Kasumi-1 (cell line): ENCODE measurements at regions not wholly inside any gene's neighbourhood (a gene's known extent, or its start where the extent isn't known, plus 50 kb on each side); places are given as distances from the start of the nearest gene placed in this dataset.
A peak's percentile ranks its signal among the peaks of the same experiment; 100 is the strongest.
"Not testable (repeated sequence)": the region's sequence is repeated elsewhere in the genome, so short reads cannot be mapped to it uniquely, and the experiment has no call there.

Source experiments
- DNase-seq, 2 experiments: peaks; one replicate each; lab custom pipeline; 2025; lab: John Stamatoyannopoulos, UW

DNA sequence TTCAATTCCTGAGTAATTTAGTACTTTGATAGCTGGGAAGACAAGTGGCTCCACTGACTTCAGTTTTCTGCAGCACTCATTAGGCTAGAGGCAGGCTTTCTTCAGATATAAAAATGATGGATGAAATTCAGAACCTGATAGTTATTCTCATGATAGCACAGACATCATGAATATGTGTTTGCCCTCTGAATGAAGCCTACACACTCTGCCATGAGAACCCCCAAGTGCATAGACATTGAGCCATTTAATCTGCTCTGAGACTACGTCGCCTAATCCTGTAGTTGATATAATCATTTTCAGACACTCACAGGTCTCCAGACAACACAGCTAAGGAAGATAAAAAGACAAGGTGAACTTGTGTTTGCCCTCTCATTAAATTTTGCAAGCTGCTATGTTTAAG, 566.1 kb downstream of the AMY1C start:
- no peak for DNase-seq

GRCh38 chr1:104322131-104322530, 572.4 kb downstream of the AMY1C start:
- no peak for DNase-seq

DNA sequence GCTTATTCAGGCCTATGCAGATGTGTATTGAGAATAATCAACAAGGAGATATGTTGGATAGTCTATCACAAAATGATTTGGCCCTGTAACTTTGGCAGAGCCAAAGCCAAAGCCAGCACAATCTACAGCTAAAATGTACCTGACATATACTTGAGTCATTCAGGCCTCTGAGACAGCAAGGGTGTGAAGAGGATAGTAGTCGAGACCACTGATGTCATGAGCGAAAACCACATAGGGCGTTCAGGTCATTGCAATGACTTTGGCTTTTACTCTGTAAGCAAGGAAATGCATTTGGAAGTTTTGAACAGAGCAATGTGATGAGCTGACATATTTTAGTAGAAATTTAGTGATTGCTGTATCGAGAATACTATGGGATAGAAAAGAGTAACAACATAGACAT, 579.6 kb downstream of the AMY1C start:
- DNase-seq = no peak

GRCh38 chr1:104331763-104332162, 582.1 kb downstream of the AMY1C start:
- no peak for DNase-seq

DNA sequence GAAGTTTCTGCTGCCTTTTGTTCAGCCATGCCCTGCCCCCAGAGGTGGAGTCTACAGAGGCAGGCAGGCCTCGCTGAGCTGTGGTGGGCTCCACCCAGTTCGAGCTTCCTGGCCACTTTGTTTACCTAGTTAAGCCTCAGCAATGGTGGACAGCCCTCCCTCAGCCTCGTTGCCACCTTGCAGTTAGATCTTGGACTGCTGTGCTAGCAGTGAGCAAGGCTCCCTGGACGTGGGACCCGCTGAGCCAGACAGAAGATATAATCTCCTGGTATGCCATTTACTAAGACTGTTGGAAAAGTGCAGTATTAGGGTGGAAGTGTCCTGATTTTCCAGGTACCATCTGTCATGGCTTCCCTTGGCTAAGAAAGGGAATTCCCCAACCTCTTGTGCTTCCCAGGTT, 588.2 kb downstream of the AMY1C start:
- not testable (repeated sequence) for DNase-seq

- no peak for DNase-seq
These were observed 592.2 kb downstream of the AMY1C start for GRCh38 chr1:104341944-104342343.

DNA sequence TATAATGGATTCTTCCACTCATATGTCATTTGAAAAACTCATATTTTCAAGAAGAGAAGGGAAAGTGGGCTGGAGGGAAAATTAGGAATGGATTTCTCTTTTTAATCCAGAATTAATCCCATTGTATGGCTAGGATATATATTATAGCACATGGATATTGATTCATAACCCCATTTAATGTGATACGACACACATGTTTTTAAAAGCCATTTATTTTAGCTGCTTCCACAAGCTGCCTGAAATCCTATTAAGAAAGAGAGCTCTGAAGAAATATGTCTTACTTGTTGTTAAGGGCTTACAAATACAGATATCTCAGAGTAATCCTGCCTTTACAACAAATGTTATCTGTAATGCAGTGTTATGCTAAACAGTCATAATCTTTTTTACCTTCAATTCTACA, 598.6 kb downstream of the AMY1C start:
- DNase-seq = no peak

GRCh38 chr1:104353580-104353979, 603.9 kb downstream of the AMY1C start:
- DNase-seq = no peak

- DNase-seq = no peak
These were observed 608.4 kb downstream of the AMY1C start for GRCh38 chr1:104358086-104358485.

GRCh38 chr1:104358621-104359020, 608.9 kb downstream of the AMY1C start:
- no peak for DNase-seq

- no peak for DNase-seq
These were observed 628.7 kb downstream of the AMY1C start for GRCh38 chr1:104378414-104378813.

- no peak for DNase-seq
These were observed 630.3 kb downstream of the AMY1C start for GRCh38 chr1:104380003-104380402.

DNA sequence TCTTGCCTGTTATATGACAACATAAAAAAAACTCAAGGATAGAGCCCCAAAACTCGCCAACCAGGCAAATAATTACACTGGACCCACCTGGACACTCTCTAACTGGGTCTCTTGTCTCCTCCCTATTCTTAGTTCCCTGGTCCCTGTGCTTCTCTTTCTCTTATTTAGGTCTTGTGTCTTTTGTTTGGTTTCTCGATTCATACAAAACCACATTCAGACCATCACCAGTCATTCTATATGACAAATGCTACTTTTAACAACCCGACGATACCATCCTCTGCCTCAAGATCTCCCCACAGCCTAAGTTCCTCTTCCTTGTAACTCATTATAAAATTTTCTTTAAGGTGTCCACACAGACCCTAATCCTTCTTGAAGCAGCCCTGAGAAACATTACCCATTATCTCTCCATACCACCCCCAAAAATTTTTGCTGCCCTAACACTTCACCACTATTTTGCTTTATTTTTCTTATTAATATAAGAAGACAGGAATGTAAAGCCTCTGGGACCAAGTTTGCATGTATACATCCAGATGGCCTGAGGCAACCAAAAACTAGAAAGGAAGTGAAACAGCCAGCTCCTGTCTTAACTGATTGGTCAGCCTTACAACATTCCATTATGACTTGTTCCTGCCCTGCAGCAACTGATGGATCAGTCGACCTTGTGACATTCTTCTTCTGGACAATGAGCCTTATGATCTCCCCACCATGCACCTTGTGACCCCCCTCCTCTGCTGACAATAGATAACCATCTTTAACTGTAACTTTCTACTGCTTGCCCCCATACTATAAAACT, 638.2 kb downstream of the AMY1C start:
- peak in 1 of 2 experiments; percentile 2 for DNase-seq

DNA sequence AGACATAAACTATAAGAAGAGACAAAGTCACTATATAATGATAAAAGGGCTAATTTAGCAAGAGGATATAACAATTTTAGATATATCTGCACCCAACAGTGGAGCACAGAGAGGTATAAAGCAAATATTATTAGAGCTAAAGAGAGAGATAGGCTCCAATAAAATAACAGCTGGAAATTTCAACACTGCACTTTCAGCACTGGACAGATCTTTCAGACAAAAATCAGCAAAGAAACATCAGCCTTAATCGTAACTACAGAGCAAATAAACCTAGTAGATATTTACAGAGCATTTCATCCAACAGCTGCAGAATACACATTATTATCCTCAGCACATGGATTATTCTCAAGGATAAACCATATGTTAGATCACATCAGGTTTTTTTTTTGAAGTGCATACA, 642.9 kb downstream of the AMY1C start:
- peak in 1 of 2 experiments; percentile 2 for DNase-seq

- DNase-seq = no peak
These were observed 652.5 kb downstream of the AMY1C start for GRCh38 chr1:104402178-104402577.

DNA sequence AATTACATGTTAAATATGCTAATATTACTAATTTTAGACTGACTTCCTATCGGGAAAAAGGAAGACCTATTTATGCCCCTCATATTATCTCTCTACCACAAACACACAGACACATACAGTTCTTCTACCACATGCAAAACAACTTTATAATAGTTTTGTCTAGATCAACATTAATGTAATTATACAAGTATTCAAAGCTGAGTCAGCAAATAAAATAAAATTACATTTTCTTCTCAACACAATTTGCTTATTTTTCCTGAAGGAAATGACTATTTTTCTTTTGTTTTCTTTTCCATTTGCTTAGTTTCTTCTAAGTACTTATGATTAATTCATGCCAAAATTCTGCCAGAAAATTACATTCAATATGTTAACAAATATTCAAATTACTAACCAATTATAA, 654.2 kb downstream of the AMY1C start:
- DNase-seq = no peak

DNA sequence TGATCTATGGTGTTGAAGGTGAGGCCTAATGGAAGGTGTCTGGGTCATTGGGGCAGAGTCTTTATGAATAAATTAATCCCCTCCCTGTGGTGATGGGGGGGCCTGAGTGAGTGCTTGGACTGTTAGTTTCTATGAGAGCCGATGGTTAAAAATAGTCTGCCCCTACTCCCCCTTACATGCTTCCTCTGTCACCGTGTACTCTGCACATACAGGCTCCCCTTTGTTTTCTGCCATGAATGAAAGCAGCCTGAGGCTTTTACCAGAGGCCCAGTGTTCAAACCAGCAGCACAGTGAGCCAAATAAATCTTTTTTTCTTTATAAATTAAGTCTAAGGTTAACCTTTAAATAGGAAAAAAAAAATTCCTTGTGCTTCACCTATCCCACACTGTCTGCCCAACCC, 657.0 kb downstream of the AMY1C start:
- DNase-seq = no peak

GRCh38 chr1:104408268-104408667, 658.6 kb downstream of the AMY1C start:
- no peak for DNase-seq

GRCh38 chr1:104435255-104435654, 685.6 kb downstream of the AMY1C start:
- DNase-seq = no peak

GRCh38 chr1:104440011-104440410, 690.3 kb downstream of the AMY1C start:
- no peak for DNase-seq

GRCh38 chr1:104456724-104457123, 707.0 kb downstream of the AMY1C start:
- no peak for DNase-seq

- peak; percentile 12 to 15 for DNase-seq
These were observed 710.2 kb downstream of the AMY1C start for GRCh38 chr1:104459886-104460285.

DNA sequence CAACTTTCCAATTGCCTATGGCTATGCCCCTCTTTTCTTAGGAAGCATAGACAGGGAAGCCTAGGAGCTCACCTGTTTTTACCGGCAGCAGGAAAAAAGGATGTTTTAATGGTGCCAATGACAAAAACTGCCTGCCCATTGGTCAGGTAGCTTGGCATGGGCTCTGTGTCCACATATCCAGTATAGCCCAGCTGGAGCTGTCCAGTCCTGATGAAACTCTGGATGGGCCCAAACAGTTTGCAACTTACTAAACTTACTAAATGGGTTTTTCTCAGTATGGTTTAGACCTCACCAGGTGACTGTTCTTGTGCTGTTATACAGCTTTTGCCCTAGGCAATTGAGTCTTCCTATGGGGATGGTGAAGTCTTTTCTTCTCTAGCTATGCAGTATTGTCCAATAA, 711.2 kb downstream of the AMY1C start:
- DNase-seq = no peak

DNA sequence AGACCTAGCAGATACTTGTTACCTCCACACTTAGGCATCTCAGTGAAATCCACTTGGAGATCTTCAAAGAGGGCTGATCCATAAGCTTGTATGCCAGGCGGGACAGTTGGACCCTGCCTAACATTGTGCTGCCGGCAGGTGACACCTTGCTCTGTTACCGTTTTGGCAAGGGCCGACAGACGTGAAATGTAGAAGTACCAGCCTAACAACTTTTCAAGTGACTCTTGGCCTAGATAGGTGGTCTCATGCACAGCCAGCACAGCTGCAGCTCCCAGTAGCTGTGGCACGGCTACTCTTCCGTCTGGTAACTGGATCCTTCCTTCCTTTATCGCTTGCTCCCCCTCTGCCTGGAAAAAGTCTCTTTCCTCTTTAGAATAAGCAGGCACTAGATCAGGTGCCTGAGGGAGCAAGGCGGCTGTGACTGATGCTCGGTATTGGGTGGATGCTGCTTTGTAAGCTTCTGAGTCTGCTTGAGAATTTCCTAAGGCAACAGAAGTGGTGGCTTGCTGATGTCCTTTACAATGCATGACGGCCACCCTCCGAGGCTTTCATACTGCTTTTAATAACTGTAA, 713.5 kb downstream of the AMY1C start:
- DNase-seq = no peak
